K562 (cell line): ENCODE measurements at regions not wholly inside any gene's neighbourhood (a gene's known extent, or its start where the extent isn't known, plus 50 kb on each side); places are given as distances from the start of the nearest gene placed in this dataset.

Experiments used
- HDAC8 ChIP-seq: fragments of 450-650 bp; IDR thresholded peaks from 2 replicates; pipeline ENCODE4 v1.6.1; 2016; ENCODE audit warnings: mild to moderate bottlenecking, missing genetic modification characterization, moderate library complexity, missing compliant biosample characterization
- HIVEP1 ChIP-seq: fragments of 250-450 bp; sonication (Bioruptor Pico); IDR thresholded peaks from 2 replicates; pipeline ENCODE4 v1.4.0; 2020; ENCODE audit warnings: mild to moderate bottlenecking
- KLF6 ChIP-seq: fragments of 250-450 bp; sonication (Bioruptor Pico); IDR thresholded peaks from 2 replicates; pipeline ENCODE4 v1.4.0; 2020; ENCODE audit warnings: mild to moderate bottlenecking, moderate library complexity, borderline replicate concordance
- PTTG1 ChIP-seq: fragments of 450-650 bp; IDR thresholded peaks from 2 replicates; pipeline ENCODE4 v1.6.1; 2016; ENCODE audit warnings: low read depth, mild to moderate bottlenecking, missing genetic modification characterization, missing compliant biosample characterization
- RREB1 ChIP-seq: fragments of 250-450 bp; sonication (Bioruptor Pico); IDR thresholded peaks from 2 replicates; pipeline ENCODE4 v1.4.0; 2020
- ZBTB40 ChIP-seq, 2 experiments: fragments of 450-650 bp in 1 of 2; sonication (generic) in 1 of 2; formaldehyde crosslinking in 1 of 2; IDR thresholded peaks; 2 replicates each; pipeline versions ENCODE4 v1.7.1 to v1.9.0; 2016 to 2022; ENCODE audit warnings: inconsistent platforms in 1 of 2, mild to moderate bottlenecking in 1 of 2, missing genetic modification reagents in 1 of 2
- ZNF224 ChIP-seq: sonication (generic); formaldehyde crosslinking; IDR thresholded peaks from 2 replicates; pipeline ENCODE4 v1.8.0; 2022; ENCODE audit warnings: mild to moderate bottlenecking, missing genetic modification reagents
- ZNF311 ChIP-seq: fragments of 250-450 bp; sonication (Bioruptor Pico); IDR thresholded peaks from 2 replicates; pipeline ENCODE4 v1.4.0; 2020; ENCODE audit warnings: mild to moderate bottlenecking, moderate library complexity
- ZNF449 ChIP-seq: fragments of 250-450 bp; sonication (Bioruptor Pico); IDR thresholded peaks from 2 replicates; pipeline ENCODE4 v1.8.0; 2022; ENCODE audit warnings: moderate library complexity, mild to moderate bottlenecking, inconsistent platforms

DNA sequence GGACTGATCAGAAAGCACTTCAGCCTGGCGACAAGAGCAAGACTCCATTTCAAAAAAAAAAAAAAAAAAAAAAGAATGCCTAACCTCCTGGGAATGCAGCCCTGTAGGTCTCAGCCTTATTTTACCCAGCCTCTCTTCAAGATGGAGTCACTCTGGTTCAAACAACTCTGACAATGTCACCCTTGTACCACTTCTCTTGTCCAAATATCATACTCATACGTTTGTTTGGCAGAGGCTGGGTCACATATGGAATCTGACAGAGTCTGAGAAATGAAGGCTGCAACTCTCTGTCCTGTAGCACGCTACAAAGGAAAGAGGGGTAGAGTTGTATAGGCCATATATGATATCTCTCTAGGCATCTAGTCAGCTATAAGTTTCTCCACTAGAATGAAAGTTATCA lies 58.6 kb upstream of the GSAP start (continued):
- TF ChIP-seq RREB1, result peak; percentile 44; the same call in 1 of the 2 replicates
- TF ChIP-seq HIVEP1 (CRISPR knock-in tag), result peak; percentile 70; the same call in 1 of the 2 replicates
- TF ChIP-seq ZBTB40 (IDR thresholded peaks at IDR 0.05), result no peak
- no peak for TF ChIP-seq ZBTB40 (CRISPR knock-in tag; IDR thresholded peaks at IDR 0.05)
- TF ChIP-seq PTTG1 (tag), result peak; percentile 77; the same call in 1 of the 2 replicates
- TF ChIP-seq HDAC8 (tag), result peak; percentile 67; the same call in 1 of the 2 replicates
- TF ChIP-seq ZNF449 (CRISPR knock-in tag), result peak; percentile 87
- TF ChIP-seq KLF6 (CRISPR knock-in tag), result peak; percentile 91
- TF ChIP-seq ZNF311 (CRISPR knock-in tag), result 0 out of 2 replicates have a peak, but pooled peaks have one; percentile 62
- TF ChIP-seq ZNF224 (CRISPR knock-in tag), result no peak
